SK-N-SH treated with all-trans-retinoic acid at 6 μM for 48 hours (cell line): ENCODE measurements at regions not wholly inside any gene's neighbourhood (a gene's known extent, or its start where the extent isn't known, plus 50 kb on each side); places are given as distances from the start of the nearest gene placed in this dataset.
A peak's percentile ranks its signal among the peaks of the same experiment; 100 is the strongest.

ENCODE experiments used
- ATAC-seq: fragments of 200-7000 bp; cut with Tn5 transposase; 3 replicates; pipeline ENCODE4 v1.9.1; 2020; ENCODE audit warnings: mild to moderate bottlenecking, moderate library complexity
- BACH2 ChIP-seq: fragments of 250-450 bp; sonication (Bioruptor Pico); IDR thresholded peaks from 2 replicates; pipeline ENCODE4 v1.9.0; 2021; ENCODE audit warnings: mild to moderate bottlenecking, borderline replicate concordance
- CREB5 ChIP-seq: fragments of 250-450 bp; sonication (Bioruptor Pico); IDR thresholded peaks from 2 replicates; pipeline ENCODE4 v1.5.1; 2020; ENCODE audit warnings: low read depth, mild to moderate bottlenecking, moderate library complexity
- CSDC2 ChIP-seq: fragments of 250-450 bp; sonication (Bioruptor Pico); IDR thresholded peaks from 2 replicates; pipeline ENCODE4 v1.5.0; 2020; ENCODE audit warnings: mild to moderate bottlenecking, moderate library complexity
- CSRNP3 ChIP-seq: fragments of 250-450 bp; sonication (Bioruptor Pico); IDR thresholded peaks from 2 replicates; pipeline ENCODE4 v1.5.1; 2021; ENCODE audit warnings: mild to moderate bottlenecking, moderate library complexity
- ESRRG ChIP-seq: fragments of 250-450 bp; sonication (Bioruptor Pico); IDR thresholded peaks from 2 replicates; pipeline ENCODE4 v1.6.1; 2021; ENCODE audit warnings: mild to moderate bottlenecking
- ISL1 ChIP-seq: fragments of 250-450 bp; sonication (Bioruptor Pico); IDR thresholded peaks from 2 replicates; pipeline ENCODE4 v2.1.2; 2022; ENCODE audit warnings: mild to moderate bottlenecking, moderate library complexity
- OSR1 ChIP-seq: fragments of 250-450 bp; sonication (Bioruptor Pico); IDR thresholded peaks from 2 replicates; pipeline ENCODE4 v1.8.0; 2022; ENCODE audit warnings: moderate library complexity, mild to moderate bottlenecking, inconsistent platforms
- PATZ1 ChIP-seq: fragments of 250-450 bp; sonication (Bioruptor Pico); IDR thresholded peaks from 2 replicates; pipeline ENCODE4 v1.8.0; 2020; ENCODE audit warnings: mild to moderate bottlenecking, moderate library complexity, borderline replicate concordance
- POU6F1 ChIP-seq: fragments of 250-450 bp; sonication (Bioruptor Pico); IDR thresholded peaks from 2 replicates; pipeline ENCODE4 v1.8.0; 2021; ENCODE audit warnings: low read depth, mild to moderate bottlenecking, moderate library complexity, borderline replicate concordance
- PPARA ChIP-seq: fragments of 250-450 bp; sonication (Bioruptor Pico); IDR thresholded peaks from 2 replicates; pipeline ENCODE4 v1.5.0; 2020; ENCODE audit warnings: mild to moderate bottlenecking, borderline replicate concordance
- RARB ChIP-seq: fragments of 250-450 bp; sonication (Bioruptor Pico); IDR thresholded peaks from 2 replicates; pipeline ENCODE4 v1.8.0; 2021; ENCODE audit warnings: mild to moderate bottlenecking, moderate library complexity
- TOX ChIP-seq: fragments of 250-450 bp; sonication (Bioruptor Pico); IDR thresholded peaks from 2 replicates; pipeline ENCODE4 v1.8.0; 2021; ENCODE audit warnings: mild to moderate bottlenecking, moderate library complexity, borderline replicate concordance
- TSHZ2 ChIP-seq: fragments of 250-450 bp; sonication (Bioruptor Pico); IDR thresholded peaks from 2 replicates; pipeline ENCODE4 v1.5.0; 2020; ENCODE audit warnings: mild to moderate bottlenecking, moderate library complexity
- ZC3H10 ChIP-seq: fragments of 250-450 bp; sonication (Bioruptor Pico); IDR thresholded peaks from 2 replicates; pipeline ENCODE4 v1.5.1; 2021; ENCODE audit warnings: mild to moderate bottlenecking, moderate library complexity
- ZFP3 ChIP-seq: fragments of 250-450 bp; sonication (Bioruptor Pico); IDR thresholded peaks from 2 replicates; pipeline ENCODE4 v1.5.0; 2020; ENCODE audit warnings: mild to moderate bottlenecking, moderate library complexity
- ZFP30 ChIP-seq: fragments of 450-650 bp; formaldehyde crosslinking; IDR thresholded peaks from 2 replicates; pipeline ENCODE4 v1.5.0; 2022; ENCODE audit warnings: mild to moderate bottlenecking, moderate library complexity
- ZNF565 ChIP-seq: fragments of 450-650 bp; formaldehyde crosslinking; conservative IDR thresholded peaks from 2 replicates; pipeline ENCODE4 v1.5.0; 2020; ENCODE audit warnings: low read depth, mild to moderate bottlenecking, moderate library complexity
- ZNF70 ChIP-seq: fragments of 450-650 bp; formaldehyde crosslinking; IDR thresholded peaks from 2 replicates; pipeline ENCODE4 v1.5.0; 2020; ENCODE audit warnings: mild to moderate bottlenecking, moderate library complexity
- ZNF8 ChIP-seq: fragments of 450-650 bp; formaldehyde crosslinking; IDR thresholded peaks from 2 replicates; pipeline ENCODE4 v1.5.0; 2020; ENCODE audit warnings: mild to moderate bottlenecking, moderate library complexity

- TF ChIP-seq ZNF70 (CRISPR knock-in tag): no peak
- no peak for TF ChIP-seq BACH2 (CRISPR knock-in tag)
- no peak for TF ChIP-seq CSDC2 (CRISPR knock-in tag)
- TF ChIP-seq CSRNP3: no peak
- no peak for TF ChIP-seq ZFP30 (CRISPR knock-in tag)
- TF ChIP-seq PATZ1 (CRISPR knock-in tag): no peak
- TF ChIP-seq, all 23 proteins: peak for 0
- peak; percentile 99 for ATAC-seq
These were observed 296.5 kb downstream of the THBS2 start for GRCh38 chr6:168956884-168957730.

- peak; percentile 49 for ATAC-seq
- TF ChIP-seq ZC3H10 (CRISPR knock-in tag) (no peak), TOX (no peak), BACH2 (CRISPR knock-in tag) (no peak), CSRNP3 (no peak), TSHZ2 (CRISPR knock-in tag) (no peak), CREB5 (no peak), ISL1 (no peak)
These were observed 297.4 kb downstream of the THBS2 start for GRCh38 chr6:168956141-168956838.

- no peak for ATAC-seq
- TF ChIP-seq TSHZ2 (CRISPR knock-in tag) (no peak), ZNF8 (CRISPR knock-in tag) (no peak), ZNF565 (CRISPR knock-in tag) (no peak), ZFP3 (CRISPR knock-in tag) (no peak), POU6F1 (CRISPR knock-in tag) (no peak), OSR1 (CRISPR knock-in tag) (no peak), CSRNP3 (no peak), ESRRG (CRISPR knock-in tag) (no peak), RARB (CRISPR knock-in tag) (no peak), PPARA (CRISPR knock-in tag) (no peak), BACH2 (CRISPR knock-in tag) (no peak), CREB5 (no peak)
These were observed 300.2 kb downstream of the THBS2 start for GRCh38 chr6:168953461-168953860.
